Osteoblast (primary cell): ENCODE measurements at regions not wholly inside any gene's neighbourhood (a gene's known extent, or its start where the extent isn't known, plus 50 kb on each side); places are given as distances from the start of the nearest gene placed in this dataset.

Source experiments
- DNase-seq: peaks from one replicate; pipeline ENCODE4 v3.0.0; 2011; ENCODE audit warnings: low spot score, mixed read lengths; ENCODE audit not compliant: insufficient read length; ENCODE audit errors: missing footprints
- H2AFZ ChIP-seq: 2 replicates; pipeline ENCODE4 v1.6.0; 2011; ENCODE audit warnings: mild to moderate bottlenecking, low read length
- H3K27ac ChIP-seq: 2 replicates; pipeline ENCODE4 v1.5.1; 2011; ENCODE audit warnings: mild to moderate bottlenecking, low read depth, low read length, moderate library complexity
- H3K27me3 ChIP-seq: 2 replicates; pipeline ENCODE4 v1.6.0; 2012; ENCODE audit warnings: mild to moderate bottlenecking, control low read depth, inconsistent platforms, low read length, moderate library complexity; ENCODE audit not compliant: insufficient read depth
- H3K36me3 ChIP-seq: 2 replicates; pipeline ENCODE4 v1.5.1; 2011; ENCODE audit warnings: mild to moderate bottlenecking, low read length, control low read depth, moderate library complexity; ENCODE audit not compliant: insufficient read depth
- H3K4me1 ChIP-seq: 2 replicates; pipeline ENCODE4 v1.5.1; 2011; ENCODE audit warnings: mild to moderate bottlenecking, low read length, control low read depth, moderate library complexity; ENCODE audit not compliant: insufficient read depth
- H3K4me2 ChIP-seq: 2 replicates; pipeline ENCODE4 v1.6.0; 2011; ENCODE audit warnings: mild to moderate bottlenecking, low read length; ENCODE audit not compliant: insufficient read depth
- H3K4me3 ChIP-seq: fragments of 200-600 bp; sonication (generic); 3 replicates; pipeline ENCODE4 v1.5.1; 2012; ENCODE audit warnings: mild to moderate bottlenecking, low read length, inconsistent platforms; ENCODE audit not compliant: insufficient read depth
- H3K79me2 ChIP-seq: 2 replicates; pipeline ENCODE4 v1.6.0; 2012; ENCODE audit warnings: mild to moderate bottlenecking, low read length, control low read depth, inconsistent platforms; ENCODE audit not compliant: insufficient read depth
- H3K9me3 ChIP-seq: 2 replicates; pipeline ENCODE4 v1.5.1; 2011; ENCODE audit warnings: low read depth, low read length, control low read depth
- H4K20me1 ChIP-seq: 2 replicates; pipeline ENCODE4 v1.6.0; 2012; ENCODE audit warnings: mild to moderate bottlenecking, low read length, control low read depth; ENCODE audit not compliant: insufficient read depth
- TF ChIP-seq, protein P1 (sequence below): IDR thresholded peaks from 2 replicates; pipeline ENCODE4 v1.5.1; 2011; ENCODE audit warnings: mild to moderate bottlenecking, low read depth, low read length, moderate library complexity; ENCODE audit errors: extremely low read depth

DNA sequence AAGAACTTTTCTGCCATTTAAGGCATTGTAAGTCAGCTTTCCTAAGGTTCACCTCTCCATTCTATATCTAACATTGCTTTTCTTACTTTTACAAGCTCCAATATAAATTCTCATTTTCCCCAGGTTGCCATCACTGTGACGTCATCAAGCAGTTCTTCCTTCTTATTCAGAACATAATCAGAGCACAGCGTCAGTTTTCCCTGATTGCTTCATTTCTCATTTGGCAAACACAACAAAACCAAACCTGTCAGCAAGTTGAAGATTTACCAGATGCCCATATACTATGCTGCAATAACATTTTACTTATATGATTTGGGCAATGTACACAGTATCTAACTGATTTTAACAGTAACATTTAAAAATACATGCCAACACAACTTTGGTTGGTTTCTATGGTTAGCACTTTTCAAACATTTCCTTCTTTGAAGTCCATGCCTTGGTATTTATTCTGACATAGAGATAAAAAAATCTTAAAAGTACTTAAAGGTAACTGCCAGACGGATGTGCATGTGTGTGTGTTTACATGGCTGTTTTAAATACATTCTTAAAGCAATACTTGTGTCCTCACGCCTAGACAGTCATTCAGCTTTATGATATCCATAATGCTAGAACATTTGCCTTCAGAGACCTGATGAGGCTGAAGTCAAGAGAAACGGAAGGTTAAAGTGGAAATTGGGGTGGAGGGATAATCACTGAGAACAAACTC is 264.0 kb downstream of the KLF12 start:
- Histone ChIP-seq H3K27me3 (no peaks in the 10 kb centered on the region), H4K20me1 (no peaks in the 10 kb centered on the region), H3K27ac (peak overlapping the region; percentile 89), H3K4me3 (peak overlapping the region; percentile 70), H3K36me3 (no peaks in the 10 kb centered on the region), H2AFZ (no peak overlapping the region), H3K9me3 (no peaks in the 10 kb centered on the region), H3K4me1 (peaks cover 37% of the 10 kb centered on the region), H3K4me2 (peak overlapping the region; percentile 81), H3K79me2 (peaks cover 59% of the 10 kb centered on the region)
- TF ChIP-seq, protein P1, sequence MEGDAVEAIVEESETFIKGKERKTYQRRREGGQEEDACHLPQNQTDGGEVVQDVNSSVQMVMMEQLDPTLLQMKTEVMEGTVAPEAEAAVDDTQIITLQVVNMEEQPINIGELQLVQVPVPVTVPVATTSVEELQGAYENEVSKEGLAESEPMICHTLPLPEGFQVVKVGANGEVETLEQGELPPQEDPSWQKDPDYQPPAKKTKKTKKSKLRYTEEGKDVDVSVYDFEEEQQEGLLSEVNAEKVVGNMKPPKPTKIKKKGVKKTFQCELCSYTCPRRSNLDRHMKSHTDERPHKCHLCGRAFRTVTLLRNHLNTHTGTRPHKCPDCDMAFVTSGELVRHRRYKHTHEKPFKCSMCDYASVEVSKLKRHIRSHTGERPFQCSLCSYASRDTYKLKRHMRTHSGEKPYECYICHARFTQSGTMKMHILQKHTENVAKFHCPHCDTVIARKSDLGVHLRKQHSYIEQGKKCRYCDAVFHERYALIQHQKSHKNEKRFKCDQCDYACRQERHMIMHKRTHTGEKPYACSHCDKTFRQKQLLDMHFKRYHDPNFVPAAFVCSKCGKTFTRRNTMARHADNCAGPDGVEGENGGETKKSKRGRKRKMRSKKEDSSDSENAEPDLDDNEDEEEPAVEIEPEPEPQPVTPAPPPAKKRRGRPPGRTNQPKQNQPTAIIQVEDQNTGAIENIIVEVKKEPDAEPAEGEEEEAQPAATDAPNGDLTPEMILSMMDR: no peak
- DNase-seq: no peak

DNA sequence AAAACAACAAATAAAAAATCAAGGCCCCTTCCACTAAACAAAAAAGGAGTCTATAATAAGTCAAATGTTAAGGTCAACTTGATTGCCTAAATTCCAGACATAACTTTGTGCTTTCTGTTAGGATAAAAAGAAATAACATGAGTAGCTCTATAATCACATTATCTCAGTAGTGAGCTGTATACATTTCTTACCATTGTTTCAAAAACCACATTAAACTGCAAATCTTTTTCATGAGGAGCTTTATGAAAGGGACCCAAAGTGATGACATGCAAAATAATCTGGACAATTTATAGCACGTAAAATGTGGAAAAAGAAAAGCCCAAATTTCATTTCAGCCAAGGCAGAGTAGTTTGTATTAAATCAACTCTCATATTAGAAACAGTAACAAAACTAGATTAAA is 269.2 kb downstream of the KLF12 start:
- no peak for DNase-seq

DNA sequence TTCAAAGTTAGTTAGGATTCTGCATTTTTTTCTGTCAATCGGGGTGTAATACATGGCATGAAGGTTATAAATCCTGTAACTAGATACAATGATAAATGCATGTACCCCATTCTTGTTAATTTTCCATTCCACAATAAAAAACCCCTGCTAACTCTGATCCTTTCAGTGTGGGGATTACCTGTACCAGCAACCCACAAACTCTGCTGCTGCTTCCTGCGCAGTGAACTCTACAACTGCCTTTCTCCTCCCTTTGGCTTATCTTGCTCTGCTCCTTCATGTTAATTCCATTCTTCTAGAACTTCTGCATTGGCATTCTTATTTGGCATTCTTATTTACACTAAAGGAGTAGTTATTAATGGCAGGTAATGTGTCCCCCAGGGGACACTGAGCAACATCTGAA is 273.1 kb downstream of the KLF12 start:
- Histone ChIP-seq H4K20me1 (no peaks in the 10 kb centered on the region), H3K4me1 (peaks cover 9% of the 10 kb centered on the region), H3K79me2 (peaks cover 68% of the 10 kb centered on the region), H2AFZ (no peak overlapping the region), H3K4me2 (no peak overlapping the region), H3K27me3 (no peaks in the 10 kb centered on the region), H3K36me3 (no peaks in the 10 kb centered on the region), H3K27ac (no peak overlapping the region), H3K9me3 (no peaks in the 10 kb centered on the region), H3K4me3 (no peak overlapping the region)
- DNase-seq: no peak
- TF ChIP-seq, protein P1: no peak

More for the DNA sequence above, 269.2 kb downstream of the KLF12 start:
- H4K20me1 ChIP-seq: no peaks in the 10 kb centered on the region
- no peaks in the 10 kb centered on the region for H3K27me3 ChIP-seq
- H3K36me3 ChIP-seq: no peaks in the 10 kb centered on the region
- H3K27ac ChIP-seq: no peak overlapping the region
- H2AFZ ChIP-seq: no peak overlapping the region
- H3K4me1 ChIP-seq: peaks cover 15% of the 10 kb centered on the region
- TF ChIP-seq, protein P1: no peak
- H3K4me3 ChIP-seq: no peak overlapping the region
- no peak overlapping the region for H3K4me2 ChIP-seq
- peaks cover 75% of the 10 kb centered on the region for H3K79me2 ChIP-seq
- no peaks in the 10 kb centered on the region for H3K9me3 ChIP-seq

DNA sequence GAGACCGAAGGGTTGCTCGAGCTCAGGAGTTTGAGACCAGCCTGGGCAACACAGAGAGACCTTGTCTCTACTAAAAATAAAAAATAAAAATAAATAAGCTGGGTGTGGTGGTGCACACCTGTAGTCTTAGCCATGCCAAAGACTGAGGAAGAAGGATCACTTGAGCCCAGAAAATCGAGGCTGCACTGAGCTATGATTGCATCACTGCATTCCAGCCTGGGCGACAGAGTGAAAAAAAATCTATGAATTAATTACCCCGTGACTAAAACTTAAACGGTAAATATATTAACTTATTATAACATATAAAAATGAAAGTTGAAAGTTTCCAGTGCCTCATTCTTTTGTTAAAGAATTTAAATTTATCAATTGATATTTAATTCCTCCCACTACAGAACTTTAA is 273.7 kb downstream of the KLF12 start:
- no peak for DNase-seq
- Histone ChIP-seq H3K4me1 (peaks cover 6% of the 10 kb centered on the region), H3K9me3 (no peaks in the 10 kb centered on the region), H3K36me3 (peaks cover 4% of the 10 kb centered on the region), H3K27me3 (no peaks in the 10 kb centered on the region), H3K27ac (no peak overlapping the region), H3K4me2 (no peak overlapping the region), H3K79me2 (peaks cover 68% of the 10 kb centered on the region), H2AFZ (no peak overlapping the region), H3K4me3 (no peak overlapping the region), H4K20me1 (no peaks in the 10 kb centered on the region)
- TF ChIP-seq, protein P1: no peak
